ENCODE measurements at regions not wholly inside any gene's neighbourhood (a gene's known extent, or its start where the extent isn't known, plus 50 kb on each side); places are given as distances from the start of the nearest gene placed in this dataset.

DNA sequence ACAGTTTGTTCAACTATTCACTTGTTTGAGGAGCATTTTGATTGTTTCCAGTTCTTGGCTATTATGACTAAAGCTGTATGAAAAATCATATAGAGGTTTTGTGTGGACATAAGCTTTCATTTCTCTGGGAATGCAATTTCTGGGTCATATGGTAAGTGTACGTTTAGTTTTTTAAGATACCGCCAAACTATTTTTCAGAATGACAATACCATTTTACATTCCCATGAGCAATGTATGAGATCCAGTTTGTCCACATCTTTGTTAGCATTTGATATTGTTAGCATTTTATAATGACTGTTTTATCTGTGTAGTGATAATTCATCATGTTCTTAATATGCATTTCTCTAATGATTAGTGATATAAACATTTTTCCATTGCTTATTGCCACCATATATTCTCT lies 258.7 kb upstream of the CTNNB1 start:
- Histone ChIP-seq H3K27me3 (ENCODE audit: control insufficient read depth in 2 of 2, insufficient read depth in 2 of 2, low read length in 2 of 2) (no peaks in the 10 kb centered on the region), H3K36me3 (ENCODE audit: control insufficient read depth, insufficient read depth, low read length) (no peaks in the 10 kb centered on the region), H3K4me2 (ENCODE audit: insufficient read depth, low read length) (no peak overlapping the region), H3K27ac (ENCODE audit: extremely low read depth, low read depth, low read length) (no peak overlapping the region), H3K4me3 (no peak overlapping the region), H3K4me1 (replicated peaks in 1 of 2; ENCODE audit: control insufficient read depth in 2 of 2, insufficient read depth in 2 of 2, low read length in 2 of 2) (no peaks in the 10 kb centered on the region), H3K79me2 (ENCODE audit: control insufficient read depth, insufficient read depth, low read length) (no peaks in the 10 kb centered on the region), H4K20me1 (replicated peaks; ENCODE audit: control insufficient read depth, insufficient read depth, low read length) (no peaks in the 10 kb centered on the region), H3K9me3 (replicated peaks; ENCODE audit: control insufficient read depth, insufficient read depth, low read depth, low read length) (no peaks in the 10 kb centered on the region), H3K9ac (ENCODE audit: insufficient read depth in 1 of 2, low read depth in 2 of 2, low read length in 2 of 2) (no peak overlapping the region), H3K9me1 (ENCODE audit: control insufficient read depth, insufficient read depth, low read length) (no peaks in the 10 kb centered on the region), H2AFZ (ENCODE audit: low read depth, low read length) (no peak overlapping the region)
- DNase-seq (ENCODE audit: extremely low read depth in 1 of 4, low spot score in 3 of 4) (no peak), FAIRE-seq (no peak), ATAC-seq (no peak)
- ChIA-PET CTCF (ENCODE audit: low intra/inter-chr PET ratio) (no interaction called here), POLR2A (no interaction called here)
- TF ChIP-seq ZNF12 (CRISPR knock-in tag; IDR thresholded peaks at IDR 0.05) (no peak), DACH1 (IDR thresholded peaks at IDR 0.05; ENCODE audit: partially characterized antibody) (no peak)
- TF ChIP-seq, protein P1, sequence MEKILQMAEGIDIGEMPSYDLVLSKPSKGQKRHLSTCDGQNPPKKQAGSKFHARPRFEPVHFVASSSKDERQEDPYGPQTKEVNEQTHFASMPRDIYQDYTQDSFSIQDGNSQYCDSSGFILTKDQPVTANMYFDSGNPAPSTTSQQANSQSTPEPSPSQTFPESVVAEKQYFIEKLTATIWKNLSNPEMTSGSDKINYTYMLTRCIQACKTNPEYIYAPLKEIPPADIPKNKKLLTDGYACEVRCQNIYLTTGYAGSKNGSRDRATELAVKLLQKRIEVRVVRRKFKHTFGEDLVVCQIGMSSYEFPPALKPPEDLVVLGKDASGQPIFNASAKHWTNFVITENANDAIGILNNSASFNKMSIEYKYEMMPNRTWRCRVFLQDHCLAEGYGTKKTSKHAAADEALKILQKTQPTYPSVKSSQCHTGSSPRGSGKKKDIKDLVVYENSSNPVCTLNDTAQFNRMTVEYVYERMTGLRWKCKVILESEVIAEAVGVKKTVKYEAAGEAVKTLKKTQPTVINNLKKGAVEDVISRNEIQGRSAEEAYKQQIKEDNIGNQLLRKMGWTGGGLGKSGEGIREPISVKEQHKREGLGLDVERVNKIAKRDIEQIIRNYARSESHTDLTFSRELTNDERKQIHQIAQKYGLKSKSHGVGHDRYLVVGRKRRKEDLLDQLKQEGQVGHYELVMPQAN (IDR thresholded peaks at IDR 0.05; ENCODE audit: borderline replicate concordance) = no peak
- TF ChIP-seq, protein P2, sequence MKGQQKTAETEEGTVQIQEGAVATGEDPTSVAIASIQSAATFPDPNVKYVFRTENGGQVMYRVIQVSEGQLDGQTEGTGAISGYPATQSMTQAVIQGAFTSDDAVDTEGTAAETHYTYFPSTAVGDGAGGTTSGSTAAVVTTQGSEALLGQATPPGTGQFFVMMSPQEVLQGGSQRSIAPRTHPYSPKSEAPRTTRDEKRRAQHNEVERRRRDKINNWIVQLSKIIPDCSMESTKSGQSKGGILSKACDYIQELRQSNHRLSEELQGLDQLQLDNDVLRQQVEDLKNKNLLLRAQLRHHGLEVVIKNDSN (CRISPR knock-in tag; IDR thresholded peaks at IDR 0.05) = no peak
- BruUV-seq (replicated peaks) = no TSS peak
- 0% methylated on average over 2 of the region's 2 CpGs for WGBS (ENCODE audit: insufficient coverage, low coverage, missing lambda C conversion rate)
- in situ Hi-C loops (cut with MboI) = no loop called here
- intact Hi-C loops (cut with micrococcal nuclease) = no loop called here
